Thyroid gland (tissue), 4 donors: ENCODE measurements at regions not wholly inside any gene's neighbourhood (a gene's known extent, or its start where the extent isn't known, plus 50 kb on each side); places are given as distances from the start of the nearest gene placed in this dataset.
"Not testable (repeated sequence)": the region's sequence is repeated elsewhere in the genome, so short reads cannot be mapped to it uniquely, and the experiment has no call there.

ENCODE experiments used
- DNase-seq, 2 donors: peaks; one replicate each; pipeline ENCODE4 v3.0.0-alpha.2; 2019
- H3K27ac ChIP-seq, 3 donors: fragments of 200-600 bp; sonication (generic); 1 replicate in 2 of 3; 2 replicates in 1 of 3; pipeline ENCODE4 v1.5.1; 2016 to 2019; ENCODE audit warnings: mild to moderate bottlenecking in 1 of 3, moderate library complexity in 1 of 3
- H3K27me3 ChIP-seq: fragments of 200-600 bp; sonication (generic); one replicate; pipeline ENCODE4 v1.5.1; 2019
- H3K36me3 ChIP-seq, 2 donors: fragments of 200-600 bp; sonication (generic); one replicate each; pipeline ENCODE4 v1.5.1; 2016 to 2019
- H3K4me1 ChIP-seq, 2 donors: fragments of 200-600 bp; sonication (generic); one replicate each; pipeline ENCODE4 v1.5.1; 2017 to 2019
- H3K4me3 ChIP-seq, 3 donors: fragments of 200-600 bp; sonication (generic); replicated peaks in 1 of 3; 1 replicate in 2 of 3; 2 replicates in 1 of 3; pipeline ENCODE4 v1.5.1; 2016; ENCODE audit warnings: mild to moderate bottlenecking in 1 of 3
- H3K9me3 ChIP-seq: fragments of 200-600 bp; sonication (generic); one replicate; pipeline ENCODE4 v1.5.1; 2017
- CTCF ChIP-seq, 6 experiments: fragments of 200-600 bp in 3 of 6; fragments of 450-650 bp in 3 of 6; sonication (generic) in 3 of 6; IDR thresholded peaks; one replicate each; pipeline ENCODE4 v1.5.1; 2016 to 2019; ENCODE audit warnings: antibody characterized with exemption in 6 of 6, mild to moderate bottlenecking in 2 of 6, inconsistent platforms in 1 of 6, moderate library complexity in 1 of 6
- POLR2A ChIP-seq, 2 donors: fragments of 450-650 bp; IDR thresholded peaks; one replicate each; pipeline ENCODE4 v1.6.1; 2017; ENCODE audit warnings: antibody characterized with exemption in 2 of 2, mild to moderate bottlenecking in 2 of 2, moderate library complexity in 1 of 2
- WGBS, 2 donors: methylation state at CpG; one replicate each; pipeline ENCODE4 v1.1.5; 2017; 5-methylcytosine and 5-hydroxymethylcytosine counted together
- intact Hi-C: fragments of 100-400 bp; cut with DNase I; formaldehyde crosslinking; loops from one replicate; pipeline ENCODE4 v1.15.1; 2023

- Histone ChIP-seq H3K9me3 (no peaks in the 10 kb centered on the region), H3K27ac (no peak overlapping the region), H3K4me1 (no peaks in the 10 kb centered on the region), H3K36me3 (no peaks in the 10 kb centered on the region), H3K27me3 (no peaks in the 10 kb centered on the region), H3K4me3 (no peak overlapping the region)
- intact Hi-C loops: no loop called here
- no peak for TF ChIP-seq CTCF (IDR thresholded peaks at IDR 0.05)
- no peak for TF ChIP-seq POLR2A (IDR thresholded peaks at IDR 0.05)
- DNase-seq: no peak
- WGBS, 2 donors: 47 to 74% methylated on average over 3 of the region's 3 CpGs
Observed at GRCh38 chr4:114323841-114324240, 274.8 kb upstream of the UGT8 start.

- WGBS, 2 donors: 32 to 45% methylated on average over 1 of the region's 1 CpG
- Histone ChIP-seq H3K27ac (no peak overlapping the region), H3K4me3 (no peak overlapping the region), H3K36me3 (no peaks in the 10 kb centered on the region), H3K27me3 (no peaks in the 10 kb centered on the region), H3K4me1 (no peaks in the 10 kb centered on the region), H3K9me3 (no peaks in the 10 kb centered on the region)
- intact Hi-C loops: no loop called here
- no peak for DNase-seq
- no peak for TF ChIP-seq CTCF (IDR thresholded peaks at IDR 0.05)
- TF ChIP-seq POLR2A (IDR thresholded peaks at IDR 0.05): no peak
Observed at GRCh38 chr4:114326358-114326757, 272.2 kb upstream of the UGT8 start.

GRCh38 chr4:114332119-114332518 lies 266.5 kb upstream of the UGT8 start:
- H3K36me3 ChIP-seq: no peaks in the 10 kb centered on the region
- 98% methylated on average over 1 of the region's 1 CpG for WGBS, 2 donors

GRCh38 chr4:114334363-114334762 lies 264.2 kb upstream of the UGT8 start:
- DNase-seq, H3K4me1 ChIP-seq, H3K4me3 ChIP-seq, H3K27me3 ChIP-seq, H3K36me3 ChIP-seq, H3K9me3 ChIP-seq, H3K27ac ChIP-seq, intact Hi-C loops: not testable (repeated sequence)

More at GRCh38 chr4:114332119-114332518, 266.5 kb upstream of the UGT8 start:
- intact Hi-C loops: no loop called here
- Histone ChIP-seq H3K4me3 (no peak overlapping the region), H3K27me3 (no peaks in the 10 kb centered on the region), H3K9me3 (no peaks in the 10 kb centered on the region), H3K27ac (no peak overlapping the region), H3K4me1 (no peaks in the 10 kb centered on the region)
- no peak for DNase-seq
- TF ChIP-seq CTCF (IDR thresholded peaks at IDR 0.05): no peak
- TF ChIP-seq POLR2A (IDR thresholded peaks at IDR 0.05): no peak

- DNase-seq: no peak
- intact Hi-C loops: no loop called here
- no peaks in the 10 kb centered on the region for H3K27me3 ChIP-seq
- H3K36me3 ChIP-seq: no peaks in the 10 kb centered on the region
- TF ChIP-seq CTCF (IDR thresholded peaks at IDR 0.05) (no peak), POLR2A (IDR thresholded peaks at IDR 0.05) (no peak)
- H3K9me3 ChIP-seq: no peaks in the 10 kb centered on the region
- no peak overlapping the region for H3K4me3 ChIP-seq
- H3K4me1 ChIP-seq: no peaks in the 10 kb centered on the region
- H3K27ac ChIP-seq: no peak overlapping the region
- 49 to 56% methylated on average over 2 of the region's 2 CpGs for WGBS, 2 donors
Observed at GRCh38 chr4:114334884-114335330, 263.7 kb upstream of the UGT8 start.

GRCh38 chr4:114335339-114335738 lies 263.3 kb upstream of the UGT8 start:
- DNase-seq: no peak
- no peaks in the 10 kb centered on the region for H3K36me3 ChIP-seq
- H3K4me3 ChIP-seq: no peak overlapping the region
- no peaks in the 10 kb centered on the region for H3K4me1 ChIP-seq
- H3K27ac ChIP-seq: no peak overlapping the region
- H3K27me3 ChIP-seq: no peaks in the 10 kb centered on the region
- no peak for TF ChIP-seq POLR2A (IDR thresholded peaks at IDR 0.05)
- TF ChIP-seq CTCF (IDR thresholded peaks at IDR 0.05): no peak
- no peaks in the 10 kb centered on the region for H3K9me3 ChIP-seq
- intact Hi-C loops: no loop called here
